Smooth muscle cell (in vitro differentiated cells): ENCODE measurements at regions not wholly inside any gene's neighbourhood (a gene's known extent, or its start where the extent isn't known, plus 50 kb on each side); places are given as distances from the start of the nearest gene placed in this dataset.

Source experiments
- DNase-seq: peaks from one replicate; lab custom pipeline; 2025; ENCODE audit not compliant: unreplicated experiment; lab: John Stamatoyannopoulos, UW
- H2AFZ ChIP-seq: fragments of 200-600 bp; sonication (generic); 2 replicates; pipeline ENCODE4 v1.6.0; 2016; ENCODE audit warnings: antibody characterized with exemption, low read depth, mild to moderate bottlenecking
- H3F3A ChIP-seq: fragments of 200-600 bp; sonication (generic); 2 replicates; pipeline ENCODE4 v1.6.0; 2017; ENCODE audit warnings: antibody characterized with exemption, low read depth
- H3K27ac ChIP-seq: fragments of 200-600 bp; sonication (generic); 2 replicates; pipeline ENCODE4 v1.5.1; 2016; ENCODE audit warnings: low read depth, mild to moderate bottlenecking
- H3K27me3 ChIP-seq: fragments of 200-600 bp; sonication (generic); 2 replicates; pipeline ENCODE4 v1.6.1; 2016; ENCODE audit warnings: low read depth, mild to moderate bottlenecking
- H3K36me3 ChIP-seq: fragments of 200-600 bp; sonication (generic); 2 replicates; pipeline ENCODE4 v1.5.1; 2016; ENCODE audit warnings: low read depth
- H3K4me1 ChIP-seq: fragments of 200-600 bp; sonication (generic); 2 replicates; pipeline ENCODE4 v1.5.1; 2016; ENCODE audit warnings: low read depth
- H3K4me2 ChIP-seq: fragments of 200-600 bp; sonication (generic); 2 replicates; pipeline ENCODE4 v1.6.0; 2016; ENCODE audit warnings: mild to moderate bottlenecking
- H3K4me3 ChIP-seq: fragments of 200-600 bp; sonication (generic); 2 replicates; pipeline ENCODE4 v1.5.1; 2016; ENCODE audit warnings: mild to moderate bottlenecking
- H3K79me2 ChIP-seq: fragments of 200-600 bp; sonication (generic); 2 replicates; pipeline ENCODE4 v1.6.0; 2016; ENCODE audit warnings: low read depth, mild to moderate bottlenecking
- H3K9ac ChIP-seq: fragments of 200-600 bp; sonication (generic); 2 replicates; pipeline ENCODE4 v1.6.0; 2016; ENCODE audit warnings: low read depth
- H3K9me3 ChIP-seq: fragments of 200-600 bp; sonication (generic); replicated peaks from 2 replicates; pipeline ENCODE4 v1.5.1; 2016; ENCODE audit warnings: low read depth
- H4K20me1 ChIP-seq: fragments of 200-600 bp; sonication (generic); 2 replicates; pipeline ENCODE4 v1.6.0; 2016; ENCODE audit warnings: low read depth
- WGBS: methylation state at CpG from one replicate; pipeline ENCODE4 v1.1.7; 2016; ENCODE audit warnings: low lambda C conversion rate; 5-methylcytosine and 5-hydroxymethylcytosine counted together
- TF ChIP-seq, protein P1 (sequence below): fragments of 200-600 bp; sonication (generic); IDR thresholded peaks from 2 replicates; pipeline ENCODE4 v1.5.1; 2017; ENCODE audit warnings: borderline replicate concordance, mild to moderate bottlenecking, antibody characterized with exemption; ENCODE audit not compliant: insufficient read depth, poor library complexity, severe bottlenecking

DNA sequence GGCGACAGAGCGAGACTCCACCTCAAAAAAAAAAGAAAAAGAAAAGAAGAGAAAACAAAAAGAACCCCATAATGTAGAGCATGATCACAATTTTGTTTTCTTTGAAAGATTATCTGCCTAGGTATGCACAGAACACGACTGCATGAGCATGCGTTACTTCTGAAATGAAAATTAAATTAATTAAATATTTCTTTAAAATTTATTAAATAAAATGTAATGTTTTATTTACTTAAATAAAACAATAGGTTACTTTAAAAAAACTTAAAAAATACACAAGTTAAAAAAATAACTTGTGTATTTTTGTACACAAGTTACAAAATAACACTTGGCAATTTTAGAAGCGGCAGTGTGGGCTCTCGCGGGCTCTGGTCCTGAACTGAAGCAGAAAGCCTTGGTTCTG is 107.8 kb downstream of the TFAP2A start:
- DNase-seq = no peak
- Histone ChIP-seq H3K27ac (no peak overlapping the region), H3K79me2 (no peaks in the 10 kb centered on the region), H3K4me2 (no peak overlapping the region), H3K36me3 (no peaks in the 10 kb centered on the region), H4K20me1 (no peaks in the 10 kb centered on the region), H3K27me3 (no peaks in the 10 kb centered on the region), H2AFZ (no peak overlapping the region), H3K9ac (no peak overlapping the region), H3K4me3 (no peak overlapping the region), H3F3A (peaks cover 7% of the 10 kb centered on the region), H3K9me3 (no peaks in the 10 kb centered on the region), H3K4me1 (peaks cover 19% of the 10 kb centered on the region)
- WGBS = 93% methylated on average over 7 of the region's 7 CpGs
- TF ChIP-seq, protein P1, sequence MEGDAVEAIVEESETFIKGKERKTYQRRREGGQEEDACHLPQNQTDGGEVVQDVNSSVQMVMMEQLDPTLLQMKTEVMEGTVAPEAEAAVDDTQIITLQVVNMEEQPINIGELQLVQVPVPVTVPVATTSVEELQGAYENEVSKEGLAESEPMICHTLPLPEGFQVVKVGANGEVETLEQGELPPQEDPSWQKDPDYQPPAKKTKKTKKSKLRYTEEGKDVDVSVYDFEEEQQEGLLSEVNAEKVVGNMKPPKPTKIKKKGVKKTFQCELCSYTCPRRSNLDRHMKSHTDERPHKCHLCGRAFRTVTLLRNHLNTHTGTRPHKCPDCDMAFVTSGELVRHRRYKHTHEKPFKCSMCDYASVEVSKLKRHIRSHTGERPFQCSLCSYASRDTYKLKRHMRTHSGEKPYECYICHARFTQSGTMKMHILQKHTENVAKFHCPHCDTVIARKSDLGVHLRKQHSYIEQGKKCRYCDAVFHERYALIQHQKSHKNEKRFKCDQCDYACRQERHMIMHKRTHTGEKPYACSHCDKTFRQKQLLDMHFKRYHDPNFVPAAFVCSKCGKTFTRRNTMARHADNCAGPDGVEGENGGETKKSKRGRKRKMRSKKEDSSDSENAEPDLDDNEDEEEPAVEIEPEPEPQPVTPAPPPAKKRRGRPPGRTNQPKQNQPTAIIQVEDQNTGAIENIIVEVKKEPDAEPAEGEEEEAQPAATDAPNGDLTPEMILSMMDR = no peak

DNA sequence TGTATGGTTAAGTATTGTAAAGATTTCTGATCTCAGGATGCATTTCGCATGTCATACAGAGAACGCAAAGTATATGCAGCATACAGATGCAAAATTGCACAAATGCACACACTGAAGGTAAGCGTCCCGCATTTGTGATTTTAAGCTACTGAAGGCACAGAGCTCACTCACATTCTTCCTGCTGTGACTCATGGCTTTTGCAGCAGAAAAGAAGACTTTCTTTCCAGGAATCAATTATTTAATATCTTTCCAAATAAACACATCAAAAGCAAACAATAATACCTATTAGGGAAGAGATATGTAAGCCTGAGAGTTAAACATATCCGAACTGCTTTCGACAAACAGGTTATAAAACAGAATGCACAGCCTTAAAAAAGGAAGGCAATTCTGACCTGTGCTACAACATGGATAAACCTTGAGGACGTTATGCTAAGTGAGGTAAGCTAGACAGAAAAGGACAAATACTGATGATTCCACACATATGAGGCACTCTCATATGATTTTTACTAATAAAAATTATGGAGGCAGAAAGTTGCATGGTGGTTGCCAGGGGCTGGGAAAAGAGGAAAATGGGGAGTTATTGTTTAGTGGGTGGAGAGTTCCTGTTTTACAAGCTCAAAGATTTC is 109.0 kb downstream of the TFAP2A start:
- Histone ChIP-seq H3F3A (peaks cover 7% of the 10 kb centered on the region), H3K36me3 (no peaks in the 10 kb centered on the region), H3K9ac (no peak overlapping the region), H3K9me3 (no peaks in the 10 kb centered on the region), H3K4me3 (no peak overlapping the region), H4K20me1 (no peaks in the 10 kb centered on the region), H3K4me1 (peaks cover 19% of the 10 kb centered on the region), H3K79me2 (no peaks in the 10 kb centered on the region), H3K27me3 (no peaks in the 10 kb centered on the region), H3K4me2 (no peak overlapping the region), H3K27ac (no peak overlapping the region), H2AFZ (no peak overlapping the region)
- TF ChIP-seq, protein P1 = no peak
- WGBS = 76% methylated on average over 7 of the region's 7 CpGs
- no peak for DNase-seq

DNA sequence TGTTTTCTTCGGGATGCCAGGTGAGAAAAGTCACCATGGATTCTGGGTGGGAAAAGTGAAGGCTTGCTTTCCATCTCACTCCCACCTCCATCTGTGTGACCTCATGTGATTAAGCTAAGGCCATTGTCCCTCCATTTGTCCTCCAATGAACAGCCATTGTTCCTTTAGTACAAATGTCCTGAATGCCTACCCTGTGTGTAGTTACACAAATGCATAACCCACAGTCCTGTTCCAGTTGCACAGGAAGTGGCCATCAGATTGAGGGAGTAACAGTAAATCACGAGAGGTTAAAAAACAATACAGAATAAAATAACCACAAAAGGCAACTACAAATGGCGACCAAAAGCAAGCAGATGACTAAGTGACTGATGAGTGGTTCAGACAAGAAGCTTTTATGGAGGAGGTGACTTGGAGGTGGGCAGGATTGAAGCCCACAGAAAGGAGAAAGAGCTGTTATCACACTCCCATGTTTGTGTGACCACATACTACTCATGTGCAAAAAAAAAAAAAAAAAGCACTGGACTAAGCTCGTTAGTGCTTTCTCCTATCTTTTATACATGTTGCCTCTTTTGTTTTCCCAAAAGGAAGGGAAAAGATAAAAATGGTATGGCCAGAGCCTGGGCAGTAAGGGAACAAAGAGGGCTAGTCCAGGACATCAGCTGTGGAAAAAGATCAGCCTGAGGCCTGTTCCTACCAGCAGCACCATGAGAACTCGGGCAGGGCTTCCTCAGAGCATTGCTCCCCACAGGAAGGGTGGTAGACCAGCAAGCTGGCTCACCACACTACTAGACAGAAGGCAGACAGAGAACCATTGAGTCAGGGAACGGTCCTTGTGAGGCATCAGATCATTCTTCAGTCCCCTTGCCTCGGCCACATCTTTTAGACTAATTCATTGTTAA is 111.0 kb downstream of the TFAP2A start:
- H2AFZ ChIP-seq = no peak overlapping the region
- 76% methylated on average over 7 of the region's 7 CpGs for WGBS

More for the DNA sequence above, 111.0 kb downstream of the TFAP2A start:
- DNase-seq = no peak
- no peaks in the 10 kb centered on the region for H3K9me3 ChIP-seq
- no peak overlapping the region for H3K9ac ChIP-seq
- TF ChIP-seq, protein P1 = no peak
- H3K4me2 ChIP-seq = no peak overlapping the region
- H3K79me2 ChIP-seq = no peaks in the 10 kb centered on the region
- no peaks in the 10 kb centered on the region for H3K27me3 ChIP-seq
- no peak overlapping the region for H3K27ac ChIP-seq
- H4K20me1 ChIP-seq = no peaks in the 10 kb centered on the region
- H3F3A ChIP-seq = no peaks in the 10 kb centered on the region
- H3K4me3 ChIP-seq = no peak overlapping the region
- no peaks in the 10 kb centered on the region for H3K36me3 ChIP-seq
- H3K4me1 ChIP-seq = peaks cover 4% of the 10 kb centered on the region
